ENCODE measurements at regions not wholly inside any gene's neighbourhood (a gene's known extent, or its start where the extent isn't known, plus 50 kb on each side); places are given as distances from the start of the nearest gene placed in this dataset.

DNA sequence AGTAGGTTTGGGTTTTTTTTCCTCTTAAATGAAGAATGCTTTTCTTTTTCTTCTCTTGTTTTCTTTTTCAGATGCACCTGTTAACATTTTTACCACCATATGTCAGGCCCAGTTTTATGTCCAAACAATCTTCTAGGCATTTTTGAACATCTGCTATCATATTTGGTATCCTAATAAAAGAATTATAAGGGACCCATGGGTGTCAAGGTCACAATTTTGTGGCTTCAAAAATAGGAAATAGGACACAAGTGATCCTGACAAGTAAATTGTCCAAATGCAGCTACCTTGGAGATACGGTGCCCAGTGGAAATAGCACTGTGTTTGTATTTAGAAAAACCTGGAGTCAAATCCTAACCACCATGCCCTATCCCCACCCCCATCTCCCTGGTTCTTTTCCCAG is 270.3 kb downstream of the MZT1 start:
- no peak for DNase-seq (ENCODE audit: low read depth in 1 of 2, low spot score in 1 of 2)

DNA sequence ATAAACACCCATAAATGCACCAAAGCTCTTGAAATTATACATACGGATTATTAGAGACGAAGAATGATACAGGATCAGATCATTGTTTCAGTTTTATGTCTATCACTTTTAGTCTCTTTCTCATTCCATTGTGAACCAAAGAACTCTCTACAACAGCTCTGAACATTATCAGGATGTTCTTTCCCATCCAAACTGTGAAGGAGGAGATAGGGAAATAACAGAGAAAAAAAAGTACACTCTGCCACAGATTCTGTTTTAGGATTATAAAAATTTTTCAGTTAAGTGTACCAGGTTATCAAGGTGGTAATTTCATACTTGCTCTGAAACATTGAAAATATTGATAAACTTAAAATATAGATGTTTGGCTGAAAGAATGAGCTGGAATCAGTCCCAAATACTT is 270.9 kb downstream of the MZT1 start:
- DNase-seq (ENCODE audit: low read depth in 1 of 2, low spot score in 1 of 2), result no peak

GRCh38 chr13:72453161-72453560 is 274.3 kb downstream of the MZT1 start:
- no peak for DNase-seq (ENCODE audit: low read depth in 1 of 2, low spot score in 1 of 2)

DNA sequence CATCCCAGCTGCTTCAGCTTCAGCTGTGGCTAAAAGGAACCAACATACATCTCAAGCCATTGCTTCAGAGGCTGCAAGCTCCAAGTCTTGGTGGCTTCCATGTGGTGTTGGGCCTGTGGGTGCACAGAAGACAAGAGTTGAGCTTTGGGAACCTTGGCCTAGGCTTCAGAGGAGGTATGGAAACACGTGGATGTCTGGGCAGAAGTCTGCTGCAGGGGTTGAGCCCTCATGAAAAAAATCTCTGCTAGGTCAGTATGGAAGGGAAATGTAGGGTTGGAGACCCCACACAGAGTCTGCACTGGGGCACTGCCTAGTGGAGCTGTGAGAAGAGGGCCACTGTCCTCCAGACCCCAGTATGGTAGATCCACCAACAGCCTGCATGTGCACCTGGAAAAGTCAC is 279.3 kb downstream of the MZT1 start:
- DNase-seq (ENCODE audit: low read depth in 1 of 2, low spot score in 1 of 2), result no peak

DNA sequence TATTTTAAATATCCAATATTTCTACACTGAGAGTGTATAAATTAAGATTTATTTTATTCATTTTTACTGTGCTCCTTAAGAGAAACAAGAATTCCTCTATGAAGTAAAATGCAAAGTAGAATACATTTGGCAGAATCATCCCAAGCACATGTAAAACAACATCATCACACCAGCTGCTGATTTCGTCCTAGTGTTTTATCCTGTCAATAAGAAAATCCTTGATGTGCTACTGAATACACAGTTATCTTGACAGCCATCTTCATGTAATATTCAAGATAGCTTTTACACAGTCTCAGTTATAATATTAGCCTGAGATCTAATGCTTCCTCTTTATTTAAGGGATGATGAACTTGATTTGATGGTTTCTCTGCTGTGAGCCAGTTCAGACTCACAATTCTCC is 282.4 kb downstream of the MZT1 start:
- no peak for DNase-seq (ENCODE audit: low read depth in 1 of 2, low spot score in 1 of 2)

DNA sequence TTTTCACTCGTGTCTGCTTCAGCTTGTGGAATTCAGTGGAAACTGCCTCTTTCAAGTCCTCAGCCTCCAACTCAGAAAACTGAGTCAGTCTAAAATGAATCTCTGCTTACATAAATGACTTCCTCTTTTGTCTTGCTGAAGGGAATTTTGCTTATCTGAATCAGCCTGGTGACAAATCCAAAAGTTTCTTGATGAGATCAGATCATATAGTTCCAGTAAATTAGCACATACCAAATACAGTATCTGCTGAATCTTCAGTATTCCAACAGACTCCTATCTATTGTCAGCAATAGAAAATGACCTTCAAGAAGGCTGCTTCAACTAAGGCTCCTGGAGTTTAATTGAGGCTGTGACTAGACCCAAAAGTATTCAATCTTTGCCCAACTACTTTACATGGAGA is 290.0 kb downstream of the MZT1 start:
- DNase-seq (ENCODE audit: low read depth in 1 of 2, low spot score in 1 of 2), result no peak

- no peak for DNase-seq (ENCODE audit: low read depth in 1 of 2, low spot score in 1 of 2)
Observed at GRCh38 chr13:72435251-72435650, 292.2 kb downstream of the MZT1 start.

DNA sequence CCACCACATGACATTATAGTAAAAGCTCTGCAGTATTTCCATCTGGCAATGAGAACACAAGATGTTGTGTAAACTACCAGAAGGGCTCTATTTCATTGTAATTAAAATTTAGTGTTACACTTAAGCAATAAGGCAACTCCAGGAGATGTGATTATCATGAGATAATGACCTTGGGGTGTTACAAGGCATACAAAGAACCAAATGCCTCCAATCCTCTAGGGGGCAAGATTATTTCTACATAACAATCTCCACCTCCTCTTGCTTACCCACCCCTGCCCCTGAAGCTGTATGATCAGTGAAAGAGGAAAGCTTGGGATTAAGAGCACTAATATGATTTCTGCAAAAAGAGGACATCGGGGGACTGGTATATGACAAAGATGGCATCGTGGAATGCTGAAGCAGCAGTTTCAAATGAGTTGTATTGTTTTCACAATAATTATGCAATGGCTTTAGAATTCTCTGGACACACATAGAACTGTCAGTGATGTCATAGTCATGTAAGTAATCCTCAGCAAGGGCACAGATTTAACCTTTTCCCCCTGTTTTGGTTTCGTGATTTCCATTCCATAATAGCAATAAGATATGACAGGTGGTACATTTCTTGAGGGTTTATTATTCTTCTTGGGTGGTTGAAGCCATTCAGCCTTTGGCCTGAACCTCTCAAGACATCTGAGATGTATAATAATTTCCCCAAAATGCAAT is 295.3 kb downstream of the MZT1 start:
- DNase-seq (ENCODE audit: low read depth in 1 of 2, low spot score in 1 of 2), result no peak

- no peak for DNase-seq (ENCODE audit: low read depth in 1 of 2, low spot score in 1 of 2)
Observed at GRCh38 chr13:72430923-72431322, 296.5 kb downstream of the MZT1 start.

DNA sequence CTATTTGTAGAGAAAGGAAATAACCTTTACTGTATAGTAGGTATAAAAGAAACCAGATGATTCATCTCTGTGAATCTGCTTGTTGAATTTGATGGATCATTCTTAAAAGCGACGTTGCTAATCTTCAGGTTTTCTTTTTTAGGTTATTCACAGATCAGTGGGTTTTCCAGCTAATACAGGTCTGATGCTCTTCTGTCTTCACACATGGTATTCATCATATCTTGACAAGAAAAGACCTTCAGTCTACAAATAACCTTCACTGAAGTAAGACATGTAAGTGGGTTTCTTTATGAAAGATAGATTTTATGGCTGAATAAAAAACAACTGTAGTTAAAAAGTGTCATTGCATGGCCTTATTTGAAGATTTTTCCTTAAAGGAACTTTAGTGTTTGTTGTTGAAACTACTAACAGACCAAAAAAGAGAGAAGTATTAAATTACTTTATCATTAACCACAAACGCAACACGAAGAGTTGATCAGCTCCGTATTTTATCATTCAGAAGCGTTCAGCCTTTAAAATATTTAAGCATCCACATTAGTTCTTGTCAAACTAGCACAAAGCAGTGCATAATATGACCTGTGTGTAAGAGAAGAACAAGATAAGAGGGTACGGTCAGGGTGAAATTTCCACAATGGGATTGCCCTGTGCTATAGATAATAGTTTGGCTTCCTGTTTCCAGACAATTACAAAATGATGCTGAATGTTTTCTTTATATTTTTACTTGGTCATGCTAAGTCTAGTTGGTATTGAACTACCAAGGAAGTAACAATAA is 299.5 kb downstream of the MZT1 start:
- DNase-seq (ENCODE audit: low read depth in 1 of 2, low spot score in 1 of 2), result no peak

GRCh38 chr13:72424059-72424458 is 303.4 kb downstream of the MZT1 start:
- no peak for DNase-seq (ENCODE audit: low read depth in 1 of 2, low spot score in 1 of 2)

DNA sequence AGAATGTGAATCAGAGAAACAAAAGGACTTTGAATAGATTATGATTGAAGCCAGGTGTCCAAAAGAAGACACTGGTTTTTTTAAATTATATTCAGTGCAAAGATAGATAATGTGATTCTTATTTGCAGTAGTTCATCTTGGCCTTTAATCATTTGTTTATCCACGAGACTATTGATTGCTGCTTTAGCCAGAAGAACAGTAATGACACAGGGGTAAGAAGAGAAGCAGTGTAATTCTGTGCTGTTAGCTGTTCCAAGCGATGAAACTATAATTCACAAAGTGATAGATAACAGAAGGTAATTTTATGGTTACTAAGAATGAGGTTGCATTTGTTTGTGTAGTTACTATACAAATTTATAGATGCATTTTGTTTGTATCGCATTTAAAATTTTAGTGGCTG is 311.6 kb downstream of the MZT1 start:
- no peak for DNase-seq (ENCODE audit: low read depth in 1 of 2, low spot score in 1 of 2)

DNA sequence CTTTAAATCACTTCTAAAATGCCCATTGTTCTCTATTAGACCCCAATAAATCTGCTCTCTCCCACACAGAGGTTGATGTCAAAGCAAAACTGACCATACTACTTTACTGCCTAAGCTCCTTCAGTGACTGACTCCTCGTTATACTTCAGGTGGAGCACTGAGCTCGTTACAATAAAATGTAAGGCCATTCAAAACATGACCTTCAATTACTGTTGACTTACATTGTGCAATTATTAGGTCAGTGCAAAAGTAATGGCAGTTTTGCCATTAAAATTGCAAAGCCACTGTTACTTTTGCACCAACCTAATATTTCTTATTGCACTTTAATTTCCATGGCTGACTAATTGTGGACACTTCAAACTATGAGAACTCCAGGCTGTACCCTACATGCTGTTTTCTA is 314.9 kb downstream of the MZT1 start:
- no peak for DNase-seq (ENCODE audit: low read depth in 1 of 2, low spot score in 1 of 2)

DNA sequence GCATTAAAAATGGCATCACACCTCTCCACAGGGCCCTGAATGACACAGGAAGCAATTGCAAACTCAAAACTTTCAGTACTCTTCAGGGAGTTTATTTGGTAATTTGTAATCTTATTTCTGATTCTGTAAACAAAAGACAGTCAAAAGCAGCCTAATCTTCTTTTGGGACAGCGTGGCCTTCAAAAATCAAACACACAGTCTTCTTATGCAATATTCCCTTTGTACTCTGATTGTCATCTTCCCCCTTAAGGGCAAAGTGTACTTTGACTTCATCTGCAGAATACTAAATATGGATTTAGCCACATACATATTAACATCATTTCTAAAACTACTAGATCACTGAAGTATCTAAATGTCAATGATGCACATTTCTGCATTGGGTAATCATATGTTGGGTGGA is 322.0 kb downstream of the MZT1 start:
- no peak for DNase-seq (ENCODE audit: low read depth in 1 of 2, low spot score in 1 of 2)

DNA sequence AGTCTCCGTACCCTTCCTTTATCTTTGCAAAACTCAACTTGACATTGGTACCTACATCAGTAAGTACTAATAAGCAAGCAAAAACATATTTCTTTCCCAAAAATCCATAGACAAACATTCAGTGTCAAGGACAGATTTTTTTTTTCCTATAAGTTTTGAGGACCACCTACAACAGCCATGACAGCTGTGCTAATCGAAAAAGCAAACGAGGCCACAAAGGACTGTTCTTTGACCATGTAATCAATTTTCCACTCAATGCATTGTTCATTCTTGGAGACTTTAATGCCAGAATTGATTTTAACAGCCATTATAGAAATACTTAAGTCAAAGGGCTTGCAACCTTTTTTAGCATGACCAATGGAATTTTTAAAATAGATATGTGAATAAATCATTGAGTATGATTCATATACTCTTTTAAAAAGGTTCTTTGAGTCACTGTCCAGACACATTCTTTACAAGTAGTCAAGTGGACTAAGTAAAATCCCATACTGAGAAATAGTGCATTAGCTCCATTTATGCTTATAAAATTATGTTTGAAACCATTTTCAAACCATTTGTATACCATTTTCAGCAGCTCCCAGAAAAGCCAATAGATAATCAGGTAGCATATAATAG is 323.9 kb downstream of the MZT1 start:
- DNase-seq (ENCODE audit: low read depth in 1 of 2, low spot score in 1 of 2), result no peak

GRCh38 chr13:72400856-72401255 is 326.6 kb downstream of the MZT1 start:
- no peak for DNase-seq (ENCODE audit: low read depth in 1 of 2, low spot score in 1 of 2)

DNA sequence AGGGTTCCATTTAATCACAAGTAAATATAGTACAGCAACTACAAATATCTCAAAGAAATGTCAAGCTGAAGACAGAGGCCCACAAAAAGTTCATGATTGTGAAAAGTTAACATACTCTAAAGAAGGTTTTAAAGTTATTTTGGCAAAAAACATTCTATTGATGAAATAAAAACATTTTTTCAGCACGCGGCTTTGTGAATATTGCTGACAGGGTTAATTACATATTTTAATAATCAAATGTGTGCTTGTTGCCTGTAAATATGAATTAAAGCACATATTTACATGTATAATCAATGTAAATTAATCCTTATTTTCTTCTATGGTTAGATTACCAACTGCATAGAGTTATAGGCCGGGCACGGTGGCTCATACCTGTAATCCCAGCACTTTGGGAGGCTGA is 328.1 kb downstream of the MZT1 start:
- DNase-seq (ENCODE audit: low read depth in 1 of 2, low spot score in 1 of 2), result no peak

DNA sequence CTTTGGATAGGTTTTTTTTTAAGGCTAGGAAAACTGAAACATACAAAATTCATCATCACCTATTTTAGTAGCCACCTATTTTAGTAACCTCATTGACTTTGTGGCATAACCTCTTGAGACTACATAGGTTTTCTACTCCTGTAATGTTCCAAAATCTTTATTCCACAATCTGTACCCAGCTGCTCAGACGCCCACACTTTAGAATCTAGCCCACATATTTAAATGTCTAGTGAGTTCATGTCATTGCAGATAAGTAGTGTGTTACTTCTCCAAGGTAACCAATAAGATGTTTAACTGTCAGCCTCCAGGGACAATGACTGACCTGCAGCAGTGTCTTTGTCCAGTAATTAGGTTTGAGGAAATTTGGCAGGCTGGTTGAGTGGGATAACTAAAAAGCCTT is 330.2 kb downstream of the MZT1 start:
- no peak for DNase-seq (ENCODE audit: low read depth in 1 of 2, low spot score in 1 of 2)

- DNase-seq (ENCODE audit: low read depth in 1 of 2, low spot score in 1 of 2), result no peak
Observed at GRCh38 chr13:72390909-72391308, 336.5 kb downstream of the MZT1 start.

DNA sequence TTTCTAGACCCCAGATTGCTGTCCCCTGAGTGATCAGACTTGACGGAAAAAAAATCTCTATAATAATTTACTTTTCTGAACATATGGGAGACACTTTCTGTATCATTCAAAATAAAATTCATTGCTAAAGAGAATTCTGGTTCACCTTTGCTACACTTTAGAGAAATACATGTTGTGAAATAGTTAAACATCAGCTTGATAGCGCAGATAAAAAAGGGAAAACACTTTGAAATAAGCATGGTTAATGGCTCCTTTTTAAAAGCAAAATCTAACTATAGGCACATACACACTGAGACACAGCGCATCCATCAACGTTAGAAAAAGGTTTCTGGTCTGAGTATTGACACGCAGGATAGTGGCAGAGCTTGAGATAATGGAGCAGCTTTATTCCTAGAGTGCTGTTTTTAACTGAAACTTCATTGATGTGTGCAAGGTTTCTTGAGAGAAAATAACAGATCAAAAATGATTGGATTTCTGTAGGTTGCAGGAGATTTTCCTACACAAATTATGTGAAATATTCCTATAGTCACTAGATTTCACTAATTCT is 341.2 kb downstream of the MZT1 start:
- no peak for DNase-seq (ENCODE audit: low read depth in 1 of 2, low spot score in 1 of 2)

- no peak for DNase-seq (ENCODE audit: low read depth in 1 of 2, low spot score in 1 of 2)
Observed at GRCh38 chr13:72384879-72385278, 342.6 kb downstream of the MZT1 start.

GRCh38 chr13:72384186-72384823 is 343.1 kb downstream of the MZT1 start:
- DNase-seq (ENCODE audit: low read depth in 1 of 2, low spot score in 1 of 2), result no peak

Data from activated CD4-positive, alpha-beta T cell treated with anti-CD3 and anti-CD28 coated beads, Interleukin-2, amount 50 U/mL, for 24 hours (primary cell).